Vagina (tissue), 2 donors: ENCODE measurements at regions not wholly inside any gene's neighbourhood (a gene's known extent, or its start where the extent isn't known, plus 50 kb on each side); places are given as distances from the start of the nearest gene placed in this dataset.

Source experiments
- POLR2A ChIP-seq, 2 donors: fragments of 450-650 bp; IDR thresholded peaks; one replicate each; pipeline ENCODE4 v1.6.1; 2017; ENCODE audit warnings: antibody characterized with exemption in 2 of 2, mild to moderate bottlenecking in 2 of 2, moderate library complexity in 2 of 2
- POLR2AphosphoS5 ChIP-seq, 2 donors: sonication (generic); formaldehyde crosslinking; IDR thresholded peaks; one replicate each; pipeline ENCODE4 v1.9.0; 2017; ENCODE audit warnings: antibody characterized with exemption in 2 of 2, mild to moderate bottlenecking in 2 of 2, low read depth in 1 of 2; ENCODE audit not compliant: insufficient read depth in 1 of 2
- TF ChIP-seq, protein P1 (sequence below), 3 experiments: fragments of 450-650 bp in 2 of 3; fragments of 200-600 bp in 1 of 3; sonication (generic) in 1 of 3; IDR thresholded peaks; one replicate each; pipeline ENCODE4 v1.5.1; 2017 to 2019; ENCODE audit warnings: antibody characterized with exemption in 3 of 3, mild to moderate bottlenecking in 2 of 3, moderate library complexity in 2 of 3

DNA sequence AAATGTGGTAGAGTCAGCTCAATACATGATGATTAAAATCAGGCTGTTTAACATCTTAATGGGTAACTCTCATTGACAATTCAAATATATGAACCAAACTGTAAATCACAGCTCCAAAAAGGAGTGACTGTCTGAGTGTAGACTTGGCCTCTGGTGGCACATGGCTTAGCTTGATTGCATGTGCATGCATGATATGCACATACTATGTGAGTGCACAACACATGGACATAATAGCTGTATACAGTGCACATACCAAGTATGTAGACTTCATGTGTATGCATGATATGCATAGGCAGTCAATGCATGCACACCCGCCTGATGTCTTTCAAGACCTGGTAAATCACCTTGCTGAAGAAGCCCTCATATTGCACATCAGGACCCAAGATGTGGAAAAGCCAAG lies 252.0 kb upstream of the SOX11 start:
- TF ChIP-seq, protein P1, sequence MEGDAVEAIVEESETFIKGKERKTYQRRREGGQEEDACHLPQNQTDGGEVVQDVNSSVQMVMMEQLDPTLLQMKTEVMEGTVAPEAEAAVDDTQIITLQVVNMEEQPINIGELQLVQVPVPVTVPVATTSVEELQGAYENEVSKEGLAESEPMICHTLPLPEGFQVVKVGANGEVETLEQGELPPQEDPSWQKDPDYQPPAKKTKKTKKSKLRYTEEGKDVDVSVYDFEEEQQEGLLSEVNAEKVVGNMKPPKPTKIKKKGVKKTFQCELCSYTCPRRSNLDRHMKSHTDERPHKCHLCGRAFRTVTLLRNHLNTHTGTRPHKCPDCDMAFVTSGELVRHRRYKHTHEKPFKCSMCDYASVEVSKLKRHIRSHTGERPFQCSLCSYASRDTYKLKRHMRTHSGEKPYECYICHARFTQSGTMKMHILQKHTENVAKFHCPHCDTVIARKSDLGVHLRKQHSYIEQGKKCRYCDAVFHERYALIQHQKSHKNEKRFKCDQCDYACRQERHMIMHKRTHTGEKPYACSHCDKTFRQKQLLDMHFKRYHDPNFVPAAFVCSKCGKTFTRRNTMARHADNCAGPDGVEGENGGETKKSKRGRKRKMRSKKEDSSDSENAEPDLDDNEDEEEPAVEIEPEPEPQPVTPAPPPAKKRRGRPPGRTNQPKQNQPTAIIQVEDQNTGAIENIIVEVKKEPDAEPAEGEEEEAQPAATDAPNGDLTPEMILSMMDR (IDR thresholded peaks at IDR 0.05) = no peak
- TF ChIP-seq POLR2A (IDR thresholded peaks at IDR 0.05) (no peak), POLR2AphosphoS5 (IDR thresholded peaks at IDR 0.05; ENCODE audit: insufficient read depth in 1 of 2, low read depth in 1 of 2) (no peak)
